ENCODE measurements at regions not wholly inside any gene's neighbourhood (a gene's known extent, or its start where the extent isn't known, plus 50 kb on each side); places are given as distances from the start of the nearest gene placed in this dataset.
"Not testable (repeated sequence)": the region's sequence is repeated elsewhere in the genome, so short reads cannot be mapped to it uniquely, and the experiment has no call there.

DNA sequence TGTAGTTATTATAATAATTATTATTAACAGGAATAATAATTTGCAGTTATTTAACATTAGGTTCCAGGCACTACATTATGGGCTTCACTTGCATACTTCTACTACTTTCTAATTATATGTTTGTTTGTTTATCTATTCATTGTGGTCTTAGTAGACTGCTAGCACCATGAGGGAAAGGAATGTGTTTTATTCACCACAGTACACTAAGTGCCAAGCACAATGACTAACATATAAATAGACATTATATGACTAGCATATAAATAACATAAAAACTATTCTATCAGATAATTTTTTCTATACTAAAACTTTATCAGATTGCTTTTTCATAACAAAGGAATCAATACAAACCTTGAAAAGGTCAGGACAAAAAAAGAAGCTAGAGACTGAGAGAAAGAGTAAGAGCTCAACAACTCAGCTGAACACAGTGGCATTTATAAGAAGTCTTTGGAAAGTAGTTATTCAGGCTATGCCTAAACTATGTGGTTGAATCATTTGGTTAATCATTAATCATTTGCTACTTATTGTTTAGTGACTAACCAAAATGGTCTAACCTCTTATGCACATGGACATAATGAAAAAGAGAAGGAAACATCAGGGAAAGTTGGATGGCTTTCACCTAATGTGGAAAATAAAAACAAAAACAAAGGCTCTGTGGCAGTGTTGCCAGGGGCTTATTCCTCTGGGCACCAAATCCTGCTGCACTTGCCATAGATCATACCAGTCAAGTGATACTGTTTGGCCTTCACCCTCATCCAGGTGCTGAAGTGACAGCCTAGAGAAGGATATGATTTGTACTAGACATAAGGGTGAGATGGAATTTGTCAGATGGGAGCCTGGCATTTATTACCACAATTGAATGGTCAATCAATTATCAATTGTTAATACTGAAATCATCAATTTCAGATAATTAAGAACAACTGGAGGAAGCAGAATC is 174.9 kb downstream of the ETAA1 start:
- DNase-seq (ENCODE audit: low read depth in 3 of 3), result no peak

DNA sequence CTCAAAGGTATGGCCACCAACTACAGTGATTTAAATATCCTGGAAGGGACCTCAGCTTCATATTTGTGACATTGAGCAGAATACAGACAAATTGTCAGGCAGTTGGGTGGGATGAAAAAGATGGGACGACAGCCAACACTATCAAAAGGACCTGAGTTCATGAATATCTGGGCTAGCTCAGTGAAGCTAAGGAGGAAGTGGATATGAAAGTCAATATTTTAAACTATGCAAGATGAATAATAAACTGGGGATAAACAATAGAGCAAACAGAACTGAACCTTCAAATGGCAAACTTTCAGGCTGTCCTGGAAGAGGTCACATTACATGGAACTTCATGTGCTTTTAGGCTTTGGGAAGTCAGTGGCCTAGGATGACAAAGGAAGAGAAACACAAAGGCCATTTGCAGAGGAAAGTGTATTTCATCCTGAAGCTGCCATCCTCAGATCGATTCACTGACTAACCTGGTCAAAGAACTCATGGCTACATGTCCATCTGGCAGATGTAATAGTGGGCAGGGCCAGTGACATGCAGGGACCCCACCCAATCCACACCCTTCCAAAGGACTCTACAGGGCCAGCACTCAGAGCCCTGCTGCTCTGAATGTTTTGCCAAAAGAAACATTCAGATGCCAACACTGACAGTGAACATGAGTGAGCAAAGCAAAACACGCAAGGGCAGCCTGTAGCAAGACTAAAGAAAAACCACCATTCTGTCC is 175.7 kb downstream of the ETAA1 start:
- DNase-seq (ENCODE audit: low read depth in 3 of 3), result no peak

DNA sequence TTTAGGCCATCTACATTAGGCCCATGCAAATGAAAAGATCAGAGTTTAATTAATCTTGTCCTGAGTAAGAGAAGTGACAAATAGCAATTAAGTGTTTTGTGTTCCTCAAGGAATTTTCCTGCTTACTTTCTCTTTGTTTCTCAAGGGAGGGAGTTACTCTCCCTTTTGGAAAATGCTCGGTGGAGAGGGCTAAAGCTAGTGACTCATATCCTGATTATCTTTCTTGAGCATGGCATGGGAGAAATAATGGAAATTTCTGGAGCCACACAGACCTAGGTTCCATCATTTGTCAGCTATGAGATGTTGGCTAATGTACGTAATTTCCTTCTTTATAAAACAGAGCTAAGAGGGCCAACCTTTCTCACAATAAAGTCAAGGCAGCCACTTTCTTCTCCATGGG is 177.1 kb downstream of the ETAA1 start:
- DNase-seq (ENCODE audit: low read depth in 3 of 3), result no peak

DNA sequence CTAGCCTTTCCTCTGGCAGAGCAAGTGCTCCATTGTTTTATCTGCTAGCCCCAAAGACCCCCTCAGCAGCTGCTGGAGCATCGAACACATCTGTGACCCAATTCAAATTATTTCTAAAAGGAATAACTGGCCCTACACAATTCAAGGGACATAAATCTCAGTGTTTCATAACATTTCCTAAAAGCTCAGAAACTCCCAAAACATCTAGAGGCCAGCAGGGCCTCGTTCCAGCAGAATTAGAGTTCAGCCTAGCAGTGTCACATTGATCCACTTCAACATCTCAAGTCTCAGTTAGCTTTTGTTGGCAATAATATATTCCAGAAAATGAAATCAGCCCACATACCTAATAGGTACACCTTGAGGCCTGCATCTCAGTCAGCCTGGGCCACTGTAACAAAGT is 179.1 kb downstream of the ETAA1 start:
- no peak for DNase-seq (ENCODE audit: low read depth in 3 of 3)

DNA sequence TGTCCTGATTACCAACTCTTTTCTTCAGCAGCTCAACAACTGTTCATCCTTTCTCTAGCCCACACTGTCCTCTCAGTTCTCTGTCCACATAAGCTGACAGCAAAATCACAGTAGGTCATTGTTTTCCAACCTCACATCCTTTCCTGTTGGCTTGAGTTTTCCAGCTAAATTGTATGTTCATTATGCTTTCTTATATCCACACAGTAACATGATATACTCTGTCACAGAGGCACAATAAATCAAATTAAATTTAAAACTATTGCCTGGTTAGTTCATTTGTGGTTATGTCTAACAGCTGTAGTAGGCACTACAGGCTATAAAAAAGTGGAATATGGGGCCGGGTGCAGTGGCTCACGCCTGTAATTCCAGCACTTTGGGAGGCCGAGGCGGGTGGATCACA is 179.9 kb downstream of the ETAA1 start:
- no peak for DNase-seq (ENCODE audit: low read depth in 3 of 3)

DNA sequence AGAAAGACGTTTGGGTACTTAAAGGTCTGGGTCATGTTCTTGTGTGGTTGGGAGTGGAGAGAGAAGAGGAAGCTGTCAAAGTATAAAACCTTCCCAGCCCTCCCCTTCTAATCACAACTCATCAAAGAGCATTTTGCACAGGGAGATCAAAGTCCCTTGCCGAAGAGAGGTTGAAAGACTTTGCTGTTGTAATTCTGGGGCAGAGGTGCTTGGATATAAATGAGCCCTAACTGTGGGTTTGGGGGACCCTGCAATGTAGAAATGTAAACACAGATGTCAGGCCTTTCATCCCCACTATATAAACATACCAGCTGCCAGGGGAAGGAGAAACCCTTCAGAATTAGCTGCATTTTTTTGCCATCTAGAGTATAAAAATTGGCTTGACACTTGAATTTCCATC is 182.1 kb downstream of the ETAA1 start:
- DNase-seq (ENCODE audit: low read depth in 3 of 3), result no peak

DNA sequence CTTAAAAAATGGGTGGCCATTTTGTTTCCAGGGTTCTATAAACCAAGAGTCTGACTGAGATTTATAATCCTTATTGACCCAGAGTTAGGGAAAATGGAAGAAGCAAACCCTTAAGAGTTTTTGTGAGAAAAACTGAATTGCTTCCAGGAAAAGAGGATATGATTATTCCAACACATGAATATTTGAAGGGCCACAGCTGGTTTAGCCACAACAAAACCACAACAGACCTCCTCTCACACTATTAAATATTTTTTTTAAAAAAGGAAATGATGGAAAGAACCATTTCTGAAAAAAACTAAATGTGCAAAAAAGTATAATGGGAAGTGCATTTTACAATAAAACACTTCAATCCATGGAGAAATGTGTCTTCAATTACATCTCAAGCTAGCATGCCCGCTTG is 182.7 kb downstream of the ETAA1 start:
- no peak for DNase-seq (ENCODE audit: low read depth in 3 of 3)

DNA sequence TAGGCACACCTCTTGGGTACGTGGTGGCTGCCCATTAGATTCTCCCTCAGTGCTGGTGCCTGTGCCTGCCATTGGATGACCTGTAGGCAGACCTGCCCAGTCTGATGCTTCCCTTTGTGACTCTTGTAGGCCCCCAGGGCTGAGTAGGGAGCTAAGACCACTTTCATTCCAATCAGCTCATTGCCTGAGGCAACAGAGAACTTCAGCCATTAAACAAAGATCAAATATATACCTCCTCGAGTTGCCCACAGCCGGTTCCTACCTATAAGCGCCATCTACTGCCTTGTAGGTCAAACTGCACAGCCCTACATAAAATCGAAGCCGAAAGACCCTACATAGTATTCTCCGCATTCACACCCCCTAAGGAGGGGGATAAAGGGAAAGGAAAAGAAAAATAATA is 184.6 kb downstream of the ETAA1 start:
- no peak for DNase-seq (ENCODE audit: low read depth in 3 of 3)

DNA sequence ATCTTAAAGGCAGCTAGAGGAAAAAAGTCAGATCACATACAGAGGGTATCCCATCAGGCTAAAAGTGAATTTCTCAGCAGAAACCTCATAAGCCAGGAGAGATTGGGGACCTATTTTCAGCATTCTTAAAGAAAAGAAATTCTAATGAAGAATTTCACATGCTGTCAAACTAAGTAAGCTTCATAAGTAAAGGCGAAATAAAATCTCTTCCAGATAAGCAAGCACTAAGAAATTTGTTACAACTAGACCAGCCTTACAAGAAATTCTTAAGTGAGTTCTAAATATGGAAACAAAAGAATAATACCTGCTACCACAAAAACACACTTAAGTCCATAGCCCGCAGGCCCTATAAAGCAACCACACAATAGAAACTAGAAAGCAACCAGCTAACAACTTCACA is 186.1 kb downstream of the ETAA1 start:
- DNase-seq (ENCODE audit: low read depth in 3 of 3), result no peak

DNA sequence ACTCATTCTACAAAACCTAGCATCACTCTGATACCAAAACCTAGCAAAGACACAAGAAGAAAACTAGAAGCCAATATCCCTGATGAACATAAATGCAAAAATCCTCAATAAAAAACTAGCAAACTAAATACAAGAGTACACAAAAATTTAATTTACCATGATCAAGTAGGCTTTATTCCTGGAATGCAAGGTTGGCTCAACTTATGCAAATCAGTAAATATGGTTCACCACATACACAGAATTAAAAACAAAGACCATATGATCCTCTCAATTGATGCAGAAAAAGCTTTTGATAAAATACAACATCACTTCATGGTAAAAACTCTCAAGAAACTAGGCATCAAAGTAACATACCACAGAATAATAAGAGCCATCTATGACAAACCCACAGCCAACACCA is 188.3 kb downstream of the ETAA1 start:
- DNase-seq (ENCODE audit: low read depth in 3 of 3), result no peak

DNA sequence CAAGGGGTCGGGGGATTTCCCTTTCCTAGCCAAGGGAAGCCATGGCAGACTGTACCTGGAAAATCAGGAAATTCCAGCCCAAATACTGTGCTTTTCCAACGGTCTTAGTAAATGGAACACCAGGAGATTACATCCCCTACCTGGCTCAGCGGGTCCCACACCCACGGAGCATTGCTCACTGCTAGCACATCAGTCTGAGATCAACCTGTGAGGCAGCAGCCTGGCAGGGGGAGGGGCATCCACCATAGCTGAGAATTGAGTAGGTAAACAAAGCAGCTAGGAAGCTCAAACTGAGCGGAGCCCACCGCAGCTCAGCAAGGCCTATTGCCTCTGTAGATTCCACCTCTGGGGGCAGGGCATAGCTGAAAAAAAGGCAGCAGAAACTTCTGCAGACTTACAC is 192.0 kb downstream of the ETAA1 start:
- DNase-seq (ENCODE audit: low read depth in 3 of 3), result not testable (repeated sequence)

DNA sequence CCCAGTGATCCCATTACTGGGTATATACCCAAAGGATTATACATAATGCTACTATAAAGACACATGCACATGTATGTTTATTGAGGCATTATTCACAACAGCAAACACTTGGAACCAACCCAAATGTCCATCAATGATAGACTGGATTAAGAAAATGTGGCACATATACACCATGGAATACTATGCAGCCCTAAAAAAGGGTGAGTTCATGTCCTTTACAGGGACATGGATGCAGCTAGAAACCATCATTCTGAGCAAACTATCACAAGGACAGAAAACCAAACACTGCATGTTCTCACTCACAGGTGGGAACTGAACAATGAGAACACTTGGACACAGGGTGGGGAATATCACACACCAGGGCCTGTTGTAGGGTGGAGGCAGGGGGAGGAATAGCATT is 197.4 kb downstream of the ETAA1 start:
- not testable (repeated sequence) for DNase-seq (ENCODE audit: low read depth in 3 of 3)

DNA sequence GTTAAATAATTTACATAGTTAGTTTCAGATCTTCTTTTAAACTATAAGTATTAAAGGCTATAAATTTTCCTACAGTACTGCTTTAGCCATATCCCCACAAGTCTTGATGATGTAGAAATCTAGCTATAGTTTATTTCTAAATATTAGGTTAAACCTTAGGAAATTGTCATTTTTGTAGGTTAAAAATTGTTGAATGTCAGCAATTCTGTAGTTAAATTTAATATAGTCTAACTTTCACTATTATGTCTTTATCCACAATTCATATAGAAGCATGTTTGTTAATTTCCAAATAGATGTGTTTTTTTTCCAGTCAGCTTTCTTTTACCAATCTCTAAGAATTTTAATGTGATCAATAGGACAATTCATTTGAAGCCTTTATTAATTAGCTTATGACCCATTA is 199.7 kb downstream of the ETAA1 start:
- DNase-seq (ENCODE audit: low read depth in 3 of 3), result no peak

DNA sequence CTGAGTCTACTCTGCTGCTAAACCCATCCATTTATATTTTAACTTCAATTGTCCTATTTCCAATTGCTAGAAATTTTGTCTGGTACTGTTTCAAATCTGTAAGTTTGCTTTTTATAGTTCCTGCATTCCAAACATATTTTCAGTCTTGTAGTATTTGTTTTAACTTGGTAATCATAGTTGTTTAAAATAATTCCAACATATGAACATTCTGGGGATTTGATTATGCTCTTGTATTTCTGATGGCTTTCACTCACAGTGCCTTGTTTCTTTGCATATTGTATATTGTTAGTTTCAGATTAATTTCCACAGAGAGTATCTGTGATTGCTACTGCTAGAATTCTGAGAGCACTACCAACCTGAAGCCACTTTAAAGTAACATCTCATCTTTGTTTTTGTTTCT is 202.4 kb downstream of the ETAA1 start:
- DNase-seq (ENCODE audit: low read depth in 3 of 3), result no peak

DNA sequence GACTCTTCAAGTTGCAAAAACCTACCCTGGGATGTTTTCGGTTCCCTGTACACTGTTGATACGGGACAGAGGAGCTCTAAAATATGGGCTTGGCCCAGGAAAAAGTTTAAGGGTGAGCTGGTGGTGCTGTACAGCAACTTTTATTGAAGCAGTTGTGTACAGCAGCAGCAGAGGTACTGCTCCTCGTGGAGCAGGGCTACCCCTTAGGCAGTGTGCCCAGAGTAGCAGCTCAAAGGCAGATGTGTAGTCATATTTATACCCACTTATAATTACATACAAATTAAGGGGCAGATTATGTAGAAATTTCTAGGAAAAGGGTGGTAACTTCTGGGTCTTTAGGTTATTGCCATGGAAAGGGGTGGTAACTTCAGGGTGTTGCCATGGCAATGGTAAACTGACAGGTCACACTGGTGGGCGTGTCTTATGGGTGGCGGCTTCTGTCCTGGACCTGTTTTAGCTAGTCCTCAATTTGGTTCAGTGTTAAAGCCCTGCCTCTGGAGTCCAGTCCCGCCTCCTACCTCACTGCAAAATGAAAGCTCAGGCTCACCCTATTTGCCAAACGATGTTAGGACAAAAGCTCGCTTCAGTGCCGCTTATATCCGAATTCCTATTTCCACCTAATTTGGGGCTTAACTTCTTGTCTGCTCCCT is 203.2 kb downstream of the ETAA1 start:
- no peak for DNase-seq (ENCODE audit: low read depth in 3 of 3)

DNA sequence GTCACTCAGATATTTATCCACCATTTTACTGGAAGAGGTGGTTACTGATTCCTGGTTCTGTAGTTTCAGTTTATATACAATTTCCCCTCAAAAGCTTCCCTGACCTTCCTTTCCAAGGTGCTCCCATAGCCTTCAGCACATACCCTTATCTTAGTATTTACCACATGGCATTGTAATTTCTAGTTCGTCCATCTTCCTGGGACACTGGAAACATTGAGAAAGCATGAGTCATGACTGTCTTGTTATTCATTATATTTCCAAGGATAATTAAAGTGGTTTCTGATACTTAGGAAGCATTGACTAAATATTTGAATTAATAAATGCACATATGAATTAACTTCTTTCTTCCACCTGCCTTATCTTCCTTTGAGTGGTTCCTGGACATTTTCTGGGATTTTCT is 203.8 kb downstream of the ETAA1 start:
- no peak for DNase-seq (ENCODE audit: low read depth in 3 of 3)

DNA sequence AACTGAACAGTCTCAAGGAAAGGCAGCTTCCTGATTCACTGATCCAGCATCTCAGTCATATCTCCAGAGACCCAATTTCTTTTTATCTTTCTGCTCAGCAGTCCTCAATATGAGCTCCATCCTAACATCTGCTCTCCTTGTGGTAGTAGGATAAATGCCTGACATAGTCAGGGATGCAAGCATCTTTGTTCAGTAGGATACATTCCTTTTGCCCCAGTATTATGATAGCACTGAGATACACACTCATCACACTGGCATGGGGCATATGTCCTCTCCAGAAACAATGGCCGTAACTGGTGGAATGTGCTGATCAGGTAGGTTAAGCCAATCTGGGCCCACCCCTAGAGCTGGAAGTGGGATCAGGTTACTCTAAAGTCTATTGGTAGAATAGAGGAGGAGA is 207.2 kb downstream of the ETAA1 start:
- no peak for DNase-seq (ENCODE audit: low read depth in 3 of 3)

DNA sequence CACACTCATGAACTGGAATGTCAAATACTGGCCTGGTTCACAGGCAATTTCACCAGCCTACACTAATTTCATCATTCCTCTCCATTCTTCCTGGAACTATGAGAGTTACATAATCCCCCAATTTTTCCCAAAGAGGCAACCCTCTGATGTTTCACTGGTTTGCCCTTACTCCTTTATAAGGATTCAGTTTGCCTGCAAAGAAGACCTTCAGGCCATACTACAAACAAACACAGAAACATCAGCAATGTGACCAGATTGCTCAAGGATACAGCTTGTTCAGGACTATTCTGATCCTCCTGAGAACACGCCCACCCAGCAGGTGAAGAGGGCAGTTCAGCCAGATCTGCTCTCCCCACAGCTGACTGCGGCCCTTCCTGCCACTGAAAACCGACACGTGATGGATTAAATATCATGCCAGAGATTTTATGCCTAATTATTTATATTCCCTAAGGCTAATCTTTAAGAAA is 215.5 kb downstream of the ETAA1 start:
- DNase-seq (ENCODE audit: low read depth in 3 of 3), result no peak

DNA sequence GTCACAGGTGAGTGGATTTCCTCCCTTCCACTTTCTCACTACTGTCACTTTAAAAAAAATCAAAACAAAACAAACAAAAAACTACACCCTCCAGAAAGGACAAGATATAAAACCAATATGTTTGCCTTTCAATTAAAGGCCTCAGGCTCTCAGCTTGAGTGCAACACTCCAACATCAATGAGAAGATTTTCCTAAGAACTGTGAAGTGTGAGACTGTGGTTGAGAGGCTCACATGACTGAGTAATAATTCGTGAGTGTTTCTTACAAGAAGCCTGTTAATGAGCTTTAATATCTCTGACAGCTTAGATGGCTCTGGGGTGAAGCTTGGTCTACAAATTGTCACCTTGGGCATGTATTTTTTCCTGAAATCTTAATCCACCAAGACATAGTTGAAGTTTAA is 216.1 kb downstream of the ETAA1 start:
- no peak for DNase-seq (ENCODE audit: low read depth in 3 of 3)

DNA sequence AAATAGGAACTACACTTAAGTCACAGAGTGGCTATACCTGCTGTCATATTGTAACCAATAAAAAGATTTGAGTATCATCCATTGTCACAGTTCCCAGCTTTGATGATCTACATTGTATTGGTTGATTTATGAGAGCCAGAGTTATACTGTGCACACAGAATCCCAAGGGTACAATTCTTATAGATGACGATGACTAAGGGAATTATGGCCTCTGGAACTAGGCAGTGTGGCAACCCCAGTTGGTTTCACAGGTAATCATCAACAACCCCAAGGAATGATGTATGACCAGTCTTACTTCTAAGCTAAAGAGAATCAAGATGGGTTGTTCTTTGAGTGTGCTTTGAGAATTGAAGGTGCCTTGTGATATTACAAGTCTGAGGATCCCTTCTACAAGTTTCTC is 217.3 kb downstream of the ETAA1 start:
- DNase-seq (ENCODE audit: low read depth in 3 of 3), result no peak

DNA sequence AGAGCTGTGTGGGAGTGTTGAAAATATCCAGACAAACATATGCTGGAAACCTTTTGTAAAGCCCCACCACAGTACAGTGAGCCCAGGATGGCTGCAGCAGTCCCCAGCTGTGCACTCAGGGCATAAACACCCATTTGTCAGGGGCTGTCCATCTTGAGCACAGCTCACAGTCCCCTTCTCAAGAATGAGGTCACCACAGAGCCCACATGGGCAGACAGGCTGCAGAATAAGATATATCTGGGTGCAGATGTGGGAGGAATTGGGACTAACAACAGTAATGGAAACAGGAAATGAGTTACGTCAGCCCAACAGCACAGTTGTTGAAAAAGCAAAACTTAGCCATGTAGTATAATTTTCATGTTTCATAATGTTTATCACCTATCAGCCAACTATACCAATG is 219.6 kb downstream of the ETAA1 start:
- no peak for DNase-seq (ENCODE audit: low read depth in 3 of 3)

DNA sequence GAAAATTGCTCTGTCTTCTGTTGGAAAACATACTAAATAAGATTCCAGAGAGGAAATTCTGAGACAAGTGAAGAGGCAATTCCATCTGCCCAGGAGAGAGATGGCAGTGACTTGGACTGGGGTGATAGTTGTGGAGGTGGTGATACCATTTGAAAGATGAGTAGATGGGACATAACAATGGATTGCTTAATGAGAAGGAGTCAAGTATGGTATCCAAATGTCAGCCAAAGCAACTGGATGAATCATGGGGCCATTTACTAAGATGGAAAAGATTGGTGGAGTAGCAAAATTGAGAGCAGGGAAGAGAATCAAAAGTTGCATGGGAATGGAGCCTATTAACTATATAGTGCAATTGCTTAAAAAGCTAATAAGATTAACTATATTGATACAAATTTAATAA is 222.1 kb downstream of the ETAA1 start:
- DNase-seq (ENCODE audit: low read depth in 3 of 3), result no peak

DNA sequence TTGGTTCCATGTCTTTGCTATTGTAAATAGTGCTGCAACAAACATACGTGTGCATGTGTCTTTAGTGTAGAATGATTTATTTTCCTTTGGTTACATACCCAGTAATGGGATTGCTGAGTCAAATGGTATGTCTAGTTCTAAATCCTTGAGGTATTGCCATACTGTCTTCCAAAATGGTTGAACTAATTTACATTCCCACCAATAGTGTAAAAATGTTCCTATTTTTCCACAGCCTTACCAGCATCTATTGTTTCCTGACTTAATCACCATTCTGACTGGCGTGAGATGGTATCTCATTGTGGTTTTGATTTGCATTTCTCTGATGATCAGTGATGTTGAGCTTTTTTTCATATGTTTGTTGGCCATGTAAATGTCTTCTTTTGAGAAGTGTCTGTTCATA is 226.6 kb downstream of the ETAA1 start:
- not testable (repeated sequence) for DNase-seq (ENCODE audit: low read depth in 3 of 3)
